ENCODE measurements at regions not wholly inside any gene's neighbourhood (a gene's known extent, or its start where the extent isn't known, plus 50 kb on each side); places are given as distances from the start of the nearest gene placed in this dataset.

GRCh38 chr9:89869793-89870580, 265.2 kb downstream of the GADD45G start:
- no peak for DNase-seq

- DNase-seq, result no peak
Observed at GRCh38 chr9:89871871-89872331, 267.1 kb downstream of the GADD45G start.

- no peak for DNase-seq
Observed at GRCh38 chr9:89872426-89872912, 267.7 kb downstream of the GADD45G start.

DNA sequence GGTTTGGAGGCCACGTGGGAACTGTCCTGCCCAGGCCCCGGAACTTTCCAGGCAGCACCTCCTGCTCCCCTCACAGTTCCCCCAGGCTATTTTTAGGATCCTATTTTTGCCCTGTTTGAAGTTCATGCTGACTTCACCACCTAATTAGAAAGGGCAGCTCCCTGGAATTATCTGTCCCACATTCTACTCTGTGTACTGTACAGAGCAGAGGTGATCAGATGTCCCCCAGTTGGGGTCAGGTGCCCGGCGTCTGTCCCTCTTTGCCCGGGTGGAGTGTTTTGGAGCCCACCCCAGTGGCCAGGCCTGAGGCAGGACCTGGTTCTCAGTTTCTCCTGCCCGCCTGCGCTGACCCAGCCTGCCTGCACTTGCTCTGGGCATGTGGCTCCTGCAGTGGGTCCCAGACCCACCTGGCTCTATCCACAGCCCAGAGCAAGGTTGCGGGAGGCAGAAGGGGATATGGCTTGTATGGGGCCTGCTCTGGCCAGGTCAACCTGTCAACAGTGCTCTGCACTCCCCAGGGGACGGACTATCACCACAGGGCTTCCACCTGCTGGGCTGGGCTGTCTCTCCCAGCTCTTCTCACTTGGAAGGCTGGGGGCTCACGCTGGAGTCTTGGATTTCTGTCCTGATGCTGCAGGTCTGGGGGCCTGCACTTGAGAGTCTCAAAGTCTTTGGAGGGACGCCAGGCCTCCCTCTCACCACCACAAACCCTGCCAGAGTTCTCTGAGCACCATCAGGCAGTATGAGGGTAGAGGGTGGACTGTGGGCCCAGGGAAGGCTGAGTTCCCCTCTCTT, 268.3 kb downstream of the GADD45G start:
- DNase-seq, result no peak

DNA sequence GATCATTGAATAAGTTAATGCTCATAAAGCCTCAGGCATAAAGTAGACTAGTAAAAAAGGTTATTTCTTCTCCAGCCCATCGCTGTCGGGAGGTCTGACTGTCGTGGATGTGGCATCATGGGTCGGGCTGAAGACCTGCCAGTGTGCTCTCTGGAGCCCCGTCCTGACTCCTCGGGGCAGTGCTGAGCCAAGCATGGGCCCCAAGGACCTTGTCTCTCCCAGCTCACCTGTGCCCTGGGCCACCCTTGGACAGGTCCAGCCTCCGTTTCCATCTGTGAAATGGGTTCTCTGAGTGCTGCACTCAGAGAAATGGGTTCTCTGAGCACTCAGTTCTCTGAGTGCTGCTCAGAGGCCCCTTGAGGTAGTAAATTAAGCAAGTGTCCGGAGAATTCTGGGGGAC, 269.0 kb downstream of the GADD45G start:
- DNase-seq, result no peak

GRCh38 chr9:89874351-89875321, 269.8 kb downstream of the GADD45G start:
- DNase-seq, result no peak

GRCh38 chr9:89877051-89878002, 272.5 kb downstream of the GADD45G start:
- no peak for DNase-seq

DNA sequence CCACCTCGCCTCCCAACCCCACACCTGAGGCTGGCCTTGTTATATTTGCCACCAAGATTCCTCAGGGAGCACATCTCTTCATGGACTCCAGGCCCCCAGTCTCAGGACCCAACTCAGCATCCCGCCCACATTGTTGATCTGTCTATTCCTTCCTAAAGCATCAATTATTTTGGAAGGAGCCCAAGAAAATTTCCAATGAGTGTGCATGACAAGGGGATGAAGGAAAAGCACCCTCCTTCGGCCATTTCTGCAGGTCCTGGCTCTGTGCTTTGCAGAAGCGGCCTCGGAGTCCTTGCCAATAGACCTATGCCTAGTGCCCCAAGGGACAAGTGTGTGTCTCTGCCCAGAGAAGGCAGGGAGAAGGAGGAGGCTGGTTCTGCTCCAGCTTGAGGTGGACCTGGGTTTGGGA, 273.2 kb downstream of the GADD45G start:
- DNase-seq, result no peak

GRCh38 chr9:89878687-89879086, 273.9 kb downstream of the GADD45G start:
- DNase-seq, result no peak

- DNase-seq, result no peak
Observed at GRCh38 chr9:89879276-89879675, 274.5 kb downstream of the GADD45G start.

- DNase-seq, result no peak
Observed at GRCh38 chr9:89879701-89880100, 274.9 kb downstream of the GADD45G start.

DNA sequence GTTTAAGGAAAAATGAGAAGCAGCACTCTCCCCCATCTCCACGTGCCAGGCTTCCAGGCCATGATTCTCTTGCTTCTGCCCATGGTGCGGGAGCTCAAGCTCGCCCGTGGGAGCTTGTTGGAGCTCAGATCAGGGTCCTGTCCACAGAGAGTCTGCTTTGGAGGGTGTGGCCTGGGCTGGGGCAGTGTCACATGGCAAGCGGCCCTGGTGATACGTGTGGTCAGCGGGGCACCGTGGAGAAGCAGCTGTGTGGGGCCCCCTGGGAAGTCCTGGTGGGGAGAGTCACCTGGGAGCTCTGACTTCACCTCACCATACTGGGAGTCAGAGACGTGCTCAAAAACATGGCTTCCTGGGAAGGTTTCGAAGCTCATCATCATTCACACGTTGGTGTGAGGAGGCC, 275.3 kb downstream of the GADD45G start:
- DNase-seq, result no peak

GRCh38 chr9:89880721-89881120, 275.9 kb downstream of the GADD45G start:
- DNase-seq, result no peak

- no peak for DNase-seq
Observed at GRCh38 chr9:89881431-89881830, 276.6 kb downstream of the GADD45G start.

DNA sequence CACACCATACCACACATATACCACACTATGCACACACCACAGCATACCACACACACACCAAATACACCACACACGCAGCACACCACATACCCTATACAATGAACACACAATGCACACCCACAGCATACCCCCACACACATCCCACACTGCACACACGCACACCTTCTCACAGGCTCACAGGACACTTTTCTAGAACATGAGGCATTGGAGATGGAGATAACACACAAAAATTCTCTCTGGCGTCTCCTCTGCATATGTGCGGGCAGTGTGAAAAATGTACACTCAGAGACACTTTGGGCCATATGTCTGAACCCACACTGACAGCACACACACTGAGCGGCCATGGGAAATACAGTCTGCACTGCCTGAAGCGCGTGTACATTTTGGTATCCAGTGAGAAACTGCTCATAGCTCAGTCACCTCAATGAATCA, 278.1 kb downstream of the GADD45G start:
- DNase-seq, result no peak

DNA sequence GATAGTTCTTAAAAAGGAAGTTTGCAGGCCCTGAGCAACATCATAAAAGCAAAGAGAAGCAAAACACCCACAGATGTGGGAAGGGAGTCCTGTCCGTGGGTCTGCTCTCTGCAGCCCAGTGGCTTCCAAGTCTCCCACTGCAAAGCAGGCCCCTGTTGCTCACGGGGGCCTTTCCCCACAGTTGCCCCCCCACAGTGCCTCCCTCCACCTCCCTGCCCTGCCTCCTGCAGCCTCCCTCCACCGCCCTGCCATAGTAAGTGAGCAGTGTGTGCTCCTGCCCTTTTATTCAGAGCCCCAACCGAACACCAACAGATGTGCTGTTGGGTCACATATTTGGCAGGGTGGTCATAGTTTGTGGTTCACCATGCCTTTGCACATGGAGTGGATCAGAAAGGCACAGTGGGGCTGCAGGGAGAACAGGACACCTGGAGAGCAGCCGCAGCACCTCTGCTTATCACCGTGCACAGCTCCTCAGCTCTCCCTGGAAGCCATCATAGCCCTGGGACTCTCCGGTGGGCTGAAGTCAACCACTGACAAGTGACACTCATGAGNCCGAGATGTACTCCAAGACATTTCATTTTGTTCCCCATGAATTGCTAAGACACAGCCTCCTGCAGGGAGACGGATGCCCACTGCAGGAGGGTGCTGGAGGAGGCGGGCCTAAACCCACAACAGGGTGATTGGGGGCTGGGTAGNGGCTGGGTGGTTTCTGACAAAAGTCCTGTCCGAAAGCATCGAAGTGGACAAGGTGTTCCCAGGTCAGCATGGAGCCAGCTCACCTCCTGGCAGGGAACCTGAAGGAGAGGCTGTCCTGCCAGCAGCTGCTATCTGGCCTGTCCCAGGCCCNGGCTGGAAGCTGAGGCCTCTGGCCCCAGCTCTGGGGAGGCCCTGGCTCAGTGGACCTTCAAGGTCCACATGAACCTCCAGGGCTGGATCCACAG, 278.9 kb downstream of the GADD45G start:
- no peak for DNase-seq

GRCh38 chr9:89884356-89885083, 279.7 kb downstream of the GADD45G start:
- DNase-seq, result no peak

GRCh38 chr9:89885156-89885555, 280.3 kb downstream of the GADD45G start:
- no peak for DNase-seq

GRCh38 chr9:89886281-89886700, 281.5 kb downstream of the GADD45G start:
- DNase-seq, result no peak

DNA sequence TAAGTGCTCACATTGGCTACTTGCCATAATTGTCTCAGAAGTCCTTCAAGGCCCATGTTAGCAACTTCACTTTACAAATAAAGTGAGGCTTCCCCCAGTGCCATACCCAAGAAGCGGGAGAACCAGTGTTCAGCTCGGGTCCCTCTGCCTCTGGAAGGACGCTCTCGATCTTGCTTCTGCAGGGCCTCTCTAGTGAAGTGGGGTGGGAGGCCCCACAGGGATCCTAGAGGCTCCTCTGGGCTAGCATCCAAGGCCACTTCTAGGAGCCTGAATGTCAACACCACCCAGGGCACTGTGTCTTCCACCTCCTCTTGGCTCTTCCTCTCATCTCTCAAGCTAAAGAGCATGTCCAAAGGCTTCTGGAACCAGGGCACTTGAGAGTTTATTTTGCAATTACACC, 282.5 kb downstream of the GADD45G start:
- no peak for DNase-seq
